A549 (cell line): ENCODE measurements at regions not wholly inside any gene's neighbourhood (a gene's known extent, or its start where the extent isn't known, plus 50 kb on each side); places are given as distances from the start of the nearest gene placed in this dataset.

Experiments used
- CEBPB ChIP-seq, 2 experiments: fragments of >200 bp in 1 of 2; sonication (Bioruptor Twin) in 1 of 2; formaldehyde crosslinking in 1 of 2; IDR thresholded peaks; 2 replicates each; pipeline ENCODE4 v1.6.1; 2012 to 2016
- CTCF ChIP-seq: fragments of >200 bp; sonication (Bioruptor Twin); formaldehyde crosslinking; IDR thresholded peaks from 3 replicates; pipeline ENCODE4 v1.5.1; 2016
- HEYL ChIP-seq: fragments of 250-450 bp; sonication (Bioruptor Pico); IDR thresholded peaks from 2 replicates; pipeline ENCODE4 v1.8.0; 2021; ENCODE audit warnings: mild to moderate bottlenecking, moderate library complexity
- TF ChIP-seq, protein P1 (sequence below): IDR thresholded peaks from 2 replicates; pipeline ENCODE4 v1.6.1; 2012

GRCh38 chr16:13634959-13635358 is 285.0 kb upstream of the ERCC4 start:
- TF ChIP-seq HEYL (CRISPR knock-in tag) (no peak), CTCF (no peak), CEBPB (IDR thresholded peaks at IDR 0.05) (no peak)
- TF ChIP-seq, protein P1, sequence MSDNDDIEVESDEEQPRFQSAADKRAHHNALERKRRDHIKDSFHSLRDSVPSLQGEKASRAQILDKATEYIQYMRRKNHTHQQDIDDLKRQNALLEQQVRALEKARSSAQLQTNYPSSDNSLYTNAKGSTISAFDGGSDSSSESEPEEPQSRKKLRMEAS: no peak
